ENCODE measurements at regions not wholly inside any gene's neighbourhood (a gene's known extent, or its start where the extent isn't known, plus 50 kb on each side); places are given as distances from the start of the nearest gene placed in this dataset.

GRCh38 chr11:119895981-119896380 is 167.0 kb upstream of the NECTIN1 start:
- Mint-ChIP-seq H3K9me3 (no peaks in the 10 kb centered on the region), H3K36me3 (ENCODE audit: low read depth) (no peaks in the 10 kb centered on the region), H3K4me1 (peaks cover 10% of the 10 kb centered on the region), H3K4me3 (no peak overlapping the region), H3K27me3 (ENCODE audit: low read depth) (peaks cover 6% of the 10 kb centered on the region), H3K27ac (ENCODE audit: unreplicated experiment) (no peak overlapping the region)
- no peak for DNase-seq (ENCODE audit: low read depth, low spot score)
- no peak for TF ChIP-seq CTCF (conservative IDR thresholded peaks at IDR 0.05)

GRCh38 chr11:119894916-119895315 is 165.9 kb upstream of the NECTIN1 start:
- TF ChIP-seq CTCF (conservative IDR thresholded peaks at IDR 0.05), result no peak
- Mint-ChIP-seq H3K36me3 (ENCODE audit: low read depth) (no peaks in the 10 kb centered on the region), H3K4me1 (peaks cover 10% of the 10 kb centered on the region), H3K27ac (ENCODE audit: unreplicated experiment) (no peak overlapping the region), H3K27me3 (ENCODE audit: low read depth) (peaks cover 6% of the 10 kb centered on the region), H3K9me3 (no peaks in the 10 kb centered on the region), H3K4me3 (no peak overlapping the region)
- no peak for DNase-seq (ENCODE audit: low read depth, low spot score)

- TF ChIP-seq CTCF (conservative IDR thresholded peaks at IDR 0.05), result no peak
- Mint-ChIP-seq H3K27me3 (ENCODE audit: low read depth) (peaks cover 9% of the 10 kb centered on the region), H3K36me3 (ENCODE audit: low read depth) (no peaks in the 10 kb centered on the region), H3K9me3 (no peaks in the 10 kb centered on the region), H3K4me1 (peaks cover 10% of the 10 kb centered on the region), H3K4me3 (no peak overlapping the region), H3K27ac (ENCODE audit: unreplicated experiment) (peak overlapping the region; percentile 40)
- no peak for DNase-seq (ENCODE audit: low read depth, low spot score)
These were observed 163.4 kb upstream of the NECTIN1 start for GRCh38 chr11:119892311-119892808.

GRCh38 chr11:119891055-119891768 is 162.2 kb upstream of the NECTIN1 start:
- no peaks in the 10 kb centered on the region for H3K9me3 Mint-ChIP-seq
- no peak for DNase-seq (ENCODE audit: low read depth, low spot score)
- peaks cover 9% of the 10 kb centered on the region for H3K27me3 Mint-ChIP-seq (ENCODE audit: low read depth)
- H3K4me1 Mint-ChIP-seq, result peaks cover 10% of the 10 kb centered on the region
- no peak overlapping the region for H3K4me3 Mint-ChIP-seq
- TF ChIP-seq CTCF (conservative IDR thresholded peaks at IDR 0.05), result no peak
- H3K36me3 Mint-ChIP-seq (ENCODE audit: low read depth), result no peaks in the 10 kb centered on the region
- H3K27ac Mint-ChIP-seq (ENCODE audit: unreplicated experiment), result no peak overlapping the region

- H3K9me3 Mint-ChIP-seq, result no peaks in the 10 kb centered on the region
- no peaks in the 10 kb centered on the region for H3K36me3 Mint-ChIP-seq (ENCODE audit: low read depth)
- H3K4me1 Mint-ChIP-seq, result peaks cover 10% of the 10 kb centered on the region
- H3K27me3 Mint-ChIP-seq (ENCODE audit: low read depth), result peaks cover 9% of the 10 kb centered on the region
- TF ChIP-seq CTCF (conservative IDR thresholded peaks at IDR 0.05), result no peak
- H3K4me3 Mint-ChIP-seq, result no peak overlapping the region
- no peak for DNase-seq (ENCODE audit: low read depth, low spot score)
- H3K27ac Mint-ChIP-seq (ENCODE audit: unreplicated experiment), result no peak overlapping the region
These were observed 161.5 kb upstream of the NECTIN1 start for GRCh38 chr11:119890466-119890865.
